ENCODE measurements at regions not wholly inside any gene's neighbourhood (a gene's known extent, or its start where the extent isn't known, plus 50 kb on each side); places are given as distances from the start of the nearest gene placed in this dataset.
"Not testable (repeated sequence)": the region's sequence is repeated elsewhere in the genome, so short reads cannot be mapped to it uniquely, and the experiment has no call there.

- DNase-seq (ENCODE audit: low read depth), result no peak
Measured at GRCh38 chr5:112472614-112473013, 53.5 kb upstream of the EPB41L4A start.

GRCh38 chr5:112473989-112474388 lies 54.9 kb upstream of the EPB41L4A start:
- DNase-seq (ENCODE audit: low read depth), result no peak

GRCh38 chr5:112475747-112476365 lies 56.8 kb upstream of the EPB41L4A start:
- no peak for DNase-seq (ENCODE audit: low read depth)

- no peak for DNase-seq (ENCODE audit: low read depth)
Measured at GRCh38 chr5:112479418-112479817, 60.3 kb upstream of the EPB41L4A start.

GRCh38 chr5:112480501-112480900 lies 61.4 kb upstream of the EPB41L4A start:
- DNase-seq (ENCODE audit: low read depth), result no peak

GRCh38 chr5:112483704-112484103 lies 64.6 kb upstream of the EPB41L4A start:
- no peak for DNase-seq (ENCODE audit: low read depth)

- DNase-seq (ENCODE audit: low read depth), result no peak
Measured at GRCh38 chr5:112485934-112486355, 66.9 kb upstream of the EPB41L4A start.

- DNase-seq (ENCODE audit: low read depth), result no peak
Measured at GRCh38 chr5:112491257-112491656, 72.2 kb upstream of the EPB41L4A start.

GRCh38 chr5:112492291-112492690 lies 73.2 kb upstream of the EPB41L4A start:
- no peak for DNase-seq (ENCODE audit: low read depth)

- DNase-seq (ENCODE audit: low read depth), result not testable (repeated sequence)
Measured at GRCh38 chr5:112503749-112504501, 84.8 kb upstream of the EPB41L4A start.

- DNase-seq (ENCODE audit: low read depth), result not testable (repeated sequence)
Measured at GRCh38 chr5:112509097-112509496, 90.0 kb upstream of the EPB41L4A start.

- no peak for DNase-seq (ENCODE audit: low read depth)
Measured at GRCh38 chr5:112511920-112512319, 92.8 kb upstream of the EPB41L4A start.

- DNase-seq (ENCODE audit: low read depth), result no peak
Measured at GRCh38 chr5:112512901-112513300, 93.8 kb upstream of the EPB41L4A start.

- no peak for DNase-seq (ENCODE audit: low read depth)
Measured at GRCh38 chr5:112514111-112514510, 95.0 kb upstream of the EPB41L4A start.

- not testable (repeated sequence) for DNase-seq (ENCODE audit: low read depth)
Measured at GRCh38 chr5:112520474-112520873, 101.4 kb upstream of the EPB41L4A start.

- DNase-seq (ENCODE audit: low read depth), result not testable (repeated sequence)
Measured at GRCh38 chr5:112522891-112523673, 104.0 kb upstream of the EPB41L4A start.

- DNase-seq (ENCODE audit: low read depth), result not testable (repeated sequence)
Measured at GRCh38 chr5:112523674-112524263, 104.7 kb upstream of the EPB41L4A start.

- no peak for DNase-seq (ENCODE audit: low read depth)
Measured at GRCh38 chr5:112525217-112525616, 106.1 kb upstream of the EPB41L4A start.

- DNase-seq (ENCODE audit: low read depth), result no peak
Measured at GRCh38 chr5:112528928-112529327, 109.9 kb upstream of the EPB41L4A start.

- DNase-seq (ENCODE audit: low read depth), result no peak
Measured at GRCh38 chr5:112529525-112529924, 110.4 kb upstream of the EPB41L4A start.

- DNase-seq (ENCODE audit: low read depth), result no peak
Measured at GRCh38 chr5:112532654-112533360, 113.7 kb upstream of the EPB41L4A start.

GRCh38 chr5:112533362-112533761 lies 114.3 kb upstream of the EPB41L4A start:
- no peak for DNase-seq (ENCODE audit: low read depth)

Measured in GM04504 (cell line).